ENCODE measurements at regions not wholly inside any gene's neighbourhood (a gene's known extent, or its start where the extent isn't known, plus 50 kb on each side); places are given as distances from the start of the nearest gene placed in this dataset.
"Not testable (repeated sequence)": the region's sequence is repeated elsewhere in the genome, so short reads cannot be mapped to it uniquely, and the experiment has no call there.

GRCh38 chr7:39798077-39798476 is 152.0 kb upstream of the CDK13 start:
- not testable (repeated sequence) for H3K56ac ChIP-seq (ENCODE audit: insufficient read length, low read depth, low read length); H3K4me3 Mint-ChIP-seq; H3K79me2 ChIP-seq (ENCODE audit: insufficient read depth, low read length); H2BK5ac ChIP-seq (ENCODE audit: insufficient read length, low read length); H3K36me3 Mint-ChIP-seq (ENCODE audit: insufficient read depth in 1 of 3, low read depth in 3 of 3); H2BK15ac ChIP-seq (ENCODE audit: low read depth, low read length); H4K8ac ChIP-seq (replicated peaks; ENCODE audit: insufficient read length, low read depth, low read length); H2AK5ac ChIP-seq (ENCODE audit: insufficient read length, low read length); H3K4ac ChIP-seq (ENCODE audit: low read depth, low read length); H3K4me1 Mint-ChIP-seq; H2BK120ac ChIP-seq (ENCODE audit: low read depth, low read length, poor library complexity, severe bottlenecking); H3K18ac ChIP-seq (ENCODE audit: insufficient read length, low read depth, low read length); H3T11ph ChIP-seq (ENCODE audit: low read length); H4K91ac ChIP-seq (ENCODE audit: insufficient read length, low read depth, low read length); H3K9me3 Mint-ChIP-seq; H3K27ac ChIP-seq (ENCODE audit: insufficient read length, low read depth, low read length); H3K23me2 ChIP-seq (ENCODE audit: insufficient read length, low read depth, low read length, poor library complexity, severe bottlenecking); H3K79me1 ChIP-seq (ENCODE audit: insufficient read depth, low read depth, low read length, poor library complexity, severe bottlenecking); H3K27me3 Mint-ChIP-seq (ENCODE audit: low read depth); H3K4me2 ChIP-seq (ENCODE audit: insufficient read depth, insufficient read length, low read length); H2BK12ac ChIP-seq (ENCODE audit: insufficient read length, low read depth, low read length); H3K9me3 ChIP-seq (ENCODE audit: control insufficient read depth, low read depth, low read length); H3K9ac ChIP-seq (ENCODE audit: extremely low read depth, insufficient read length, low read length); H3K27me3 ChIP-seq (ENCODE audit: insufficient read depth, low read length); H3K23ac ChIP-seq (ENCODE audit: insufficient read length, low read depth, low read length); H4K20me1 ChIP-seq (ENCODE audit: control insufficient read depth, insufficient read depth, insufficient read length); H2AFZ ChIP-seq (ENCODE audit: low read length); H4K5ac ChIP-seq (ENCODE audit: insufficient read length, low read depth, low read length); H3K4me1 ChIP-seq (ENCODE audit: insufficient read depth, low read length); H3K14ac ChIP-seq (ENCODE audit: insufficient read depth, low read length); H2BK20ac ChIP-seq (ENCODE audit: low read depth, low read length, poor library complexity, severe bottlenecking)
- peak overlapping the region in 1 of 3 experiments; percentile 92; a peak in 1 of 7 replicates for H3K27ac Mint-ChIP-seq
- peak; percentile 36 for DNase-seq
- no CpG with 5 or more reads among the region's 10 CpGs for WGBS (ENCODE audit: extremely low coverage, insufficient read length, low lambda C conversion rate)
